Hematopoietic multipotent progenitor cell treated with erythropoietin and hydrocortisone succinate and interleukin-3 and kit ligand, for 17 days (in vitro differentiated cells): ENCODE measurements at regions not wholly inside any gene's neighbourhood (a gene's known extent, or its start where the extent isn't known, plus 50 kb on each side); places are given as distances from the start of the nearest gene placed in this dataset.

Source experiments
- DNase-seq: peaks from one replicate; pipeline ENCODE4 v3.0.0-alpha.2; 2015; ENCODE audit warnings: low spot score

DNA sequence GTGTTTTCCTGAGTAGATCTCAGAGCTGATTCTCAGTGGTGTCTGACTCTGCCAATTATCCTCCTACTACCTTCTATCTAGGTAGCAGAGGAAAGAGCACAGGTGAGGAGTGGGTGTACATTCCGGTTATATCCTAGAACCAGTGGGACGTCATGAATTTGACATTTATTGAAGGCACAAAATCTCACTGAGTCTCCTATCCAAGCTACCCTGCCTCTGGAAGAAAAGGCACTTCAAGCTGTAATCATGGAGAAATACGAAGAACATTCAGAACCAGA lies 952.2 kb downstream of the TUSC7 start:
- DNase-seq: no peak

DNA sequence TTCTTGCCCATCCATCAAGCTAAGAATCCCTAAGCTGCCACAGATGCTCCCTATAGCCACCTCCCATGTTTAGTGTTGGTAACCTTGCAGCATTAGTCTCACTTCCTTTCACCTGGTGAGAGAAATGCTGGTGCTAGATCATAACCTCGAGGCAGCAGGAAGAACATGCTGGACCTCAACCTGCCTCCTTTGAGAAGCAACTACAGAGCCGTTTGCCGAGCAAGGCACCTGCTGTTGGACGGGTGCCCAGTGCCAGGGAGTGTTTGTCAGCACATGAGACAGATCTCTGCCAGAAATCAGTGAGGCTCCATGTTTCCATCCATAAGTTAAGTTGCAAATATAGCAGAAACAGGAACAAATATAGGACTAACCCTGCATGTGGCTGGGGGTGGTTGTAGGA lies 955.7 kb downstream of the TUSC7 start:
- no peak for DNase-seq

DNA sequence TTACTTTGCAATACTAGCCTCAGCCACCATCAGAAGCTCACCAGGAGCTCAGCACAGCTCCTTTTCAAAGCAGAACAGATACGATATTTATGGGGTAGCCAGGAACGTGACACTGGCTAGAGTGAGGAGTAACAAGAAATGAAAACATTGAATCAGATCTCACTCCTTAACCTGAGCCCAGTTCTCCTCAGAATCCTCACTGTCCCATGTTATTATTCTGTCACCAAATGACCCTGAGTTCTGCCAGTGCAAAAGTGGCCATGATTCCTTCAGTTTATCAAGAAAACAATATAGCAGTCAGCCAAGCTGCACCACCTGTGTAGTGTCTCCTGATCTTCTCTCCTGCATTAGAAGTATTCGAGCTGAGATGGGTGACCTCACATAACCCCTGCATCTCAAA lies 956.7 kb downstream of the TUSC7 start:
- DNase-seq: no peak

GRCh38 chr3:117666812-117667211 lies 957.2 kb downstream of the TUSC7 start:
- DNase-seq: no peak

DNA sequence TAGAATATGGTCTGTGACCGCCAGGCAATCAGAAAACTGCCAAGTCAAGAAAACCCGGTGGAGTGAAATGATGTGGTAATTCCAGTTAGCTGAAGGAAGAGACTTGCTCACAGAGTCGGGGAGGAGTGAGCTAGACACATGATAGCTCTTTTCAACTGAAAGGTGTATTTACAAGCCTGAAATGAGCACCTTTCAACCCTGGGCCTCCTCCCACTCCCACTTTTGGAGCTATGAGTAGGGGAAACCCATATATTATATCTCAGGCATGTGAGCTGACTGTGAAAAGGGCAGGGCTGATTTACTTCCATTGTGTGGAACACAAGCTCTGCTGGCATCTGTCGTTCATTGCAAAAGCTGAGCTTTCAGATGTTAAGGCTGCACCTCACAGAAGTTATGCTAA lies 960.2 kb downstream of the TUSC7 start:
- DNase-seq: no peak

- no peak for DNase-seq
Measured at GRCh38 chr3:117671722-117672318, 962.2 kb downstream of the TUSC7 start.

- DNase-seq: no peak
Measured at GRCh38 chr3:117674321-117674720, 964.7 kb downstream of the TUSC7 start.

DNA sequence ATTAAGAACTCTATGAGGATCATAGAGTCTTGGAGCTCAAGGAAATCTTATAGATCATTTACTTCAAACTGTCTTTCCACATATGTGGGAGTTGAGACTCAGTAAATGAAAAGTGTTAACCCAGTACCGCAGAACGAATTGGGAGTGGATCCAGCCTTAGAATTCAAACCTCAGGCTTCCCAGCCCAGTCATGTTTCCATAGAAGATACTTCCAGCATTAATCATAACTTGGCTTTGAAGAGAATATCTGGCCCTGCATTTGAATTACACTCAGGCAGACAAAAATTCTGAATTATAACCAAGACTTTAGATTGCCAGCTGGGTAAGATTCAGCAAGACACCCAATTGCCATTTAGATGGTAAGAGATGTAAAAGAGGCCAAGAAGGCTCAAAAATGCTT lies 972.0 kb downstream of the TUSC7 start:
- no peak for DNase-seq

DNA sequence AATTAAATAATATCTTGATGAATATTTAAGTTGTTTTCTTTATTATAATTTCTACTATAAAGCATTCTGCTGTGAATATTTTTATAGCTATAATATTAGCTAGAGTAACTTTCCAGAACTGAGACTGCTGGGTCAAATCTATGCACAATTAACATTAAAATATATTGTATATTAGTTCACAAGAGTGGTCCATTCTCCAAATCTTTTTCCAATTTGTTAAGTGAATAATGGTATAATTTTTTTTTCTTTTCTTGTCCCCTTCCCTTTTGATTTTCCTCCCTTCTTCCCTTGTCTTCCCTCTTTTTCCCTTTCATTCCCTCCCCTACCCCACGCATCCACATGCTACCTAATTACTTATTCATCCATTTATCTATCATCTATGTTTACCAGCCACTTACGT lies 977.5 kb downstream of the TUSC7 start:
- DNase-seq: no peak

DNA sequence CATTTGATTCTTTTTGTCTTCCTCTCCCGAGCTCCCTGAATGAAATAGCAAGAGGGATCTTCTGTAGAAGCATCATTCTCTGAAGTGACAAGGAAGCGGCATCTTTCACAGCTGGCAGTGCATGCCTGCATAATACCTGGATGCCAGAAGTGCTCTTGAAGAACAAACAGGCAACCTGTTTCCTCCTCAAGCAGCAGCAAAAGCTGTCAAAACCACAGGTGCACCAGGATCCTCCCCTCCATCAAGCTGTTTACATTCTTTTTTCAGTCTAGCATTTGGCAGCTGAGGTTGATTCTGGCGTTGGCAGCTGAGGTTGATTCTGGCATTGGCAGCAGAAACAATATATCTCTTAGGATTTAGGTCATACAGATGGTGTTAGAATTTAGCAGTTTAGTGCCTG lies 979.0 kb downstream of the TUSC7 start:
- no peak for DNase-seq

- no peak for DNase-seq
Measured at GRCh38 chr3:117691526-117691925, 981.9 kb downstream of the TUSC7 start.

DNA sequence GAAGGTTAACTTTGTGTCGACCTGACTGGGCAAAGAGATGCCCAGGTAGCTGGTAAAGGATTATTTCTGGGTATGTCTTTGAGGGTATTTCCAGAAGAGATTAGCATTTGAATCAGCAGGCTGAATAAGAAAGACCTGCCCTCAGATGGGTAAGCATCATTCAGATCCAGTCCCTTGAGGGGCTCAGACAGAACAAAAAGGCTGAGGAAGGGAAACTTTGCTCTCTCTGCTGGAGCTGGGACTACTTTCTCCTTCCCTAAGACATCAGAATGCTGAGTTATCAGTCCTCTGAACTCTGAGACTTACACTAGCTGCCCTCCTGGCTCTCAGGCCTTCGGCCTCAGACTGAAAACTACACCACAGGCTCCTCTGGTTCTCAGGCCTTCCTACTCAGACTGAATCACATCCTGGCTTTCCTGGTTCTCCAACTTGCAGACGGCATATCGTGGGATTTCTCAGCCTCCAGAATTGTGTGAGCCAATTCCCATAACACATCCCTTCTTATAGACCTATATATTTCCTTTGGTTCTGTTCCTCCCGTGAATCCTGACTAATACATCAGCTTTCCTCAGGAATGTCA lies 982.9 kb downstream of the TUSC7 start:
- no peak for DNase-seq

DNA sequence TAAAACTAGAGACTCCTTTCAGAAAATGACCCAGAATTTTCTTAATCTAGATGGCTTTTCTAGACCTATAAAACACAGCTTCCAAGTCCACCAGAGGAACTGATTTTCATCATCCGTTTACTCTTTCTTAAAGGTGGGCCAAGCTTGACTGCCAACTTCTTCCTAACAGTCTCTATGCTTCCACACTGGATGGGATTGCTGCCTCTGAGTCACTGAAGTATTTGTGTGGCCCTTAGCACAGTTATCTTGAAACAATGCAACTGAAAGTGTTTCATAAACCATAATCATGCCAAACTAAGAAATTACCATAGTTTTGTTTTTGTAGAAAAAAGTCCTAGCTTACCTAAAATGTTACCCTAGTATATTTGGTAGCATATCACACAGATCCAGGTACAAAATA lies 985.7 kb downstream of the TUSC7 start:
- no peak for DNase-seq

DNA sequence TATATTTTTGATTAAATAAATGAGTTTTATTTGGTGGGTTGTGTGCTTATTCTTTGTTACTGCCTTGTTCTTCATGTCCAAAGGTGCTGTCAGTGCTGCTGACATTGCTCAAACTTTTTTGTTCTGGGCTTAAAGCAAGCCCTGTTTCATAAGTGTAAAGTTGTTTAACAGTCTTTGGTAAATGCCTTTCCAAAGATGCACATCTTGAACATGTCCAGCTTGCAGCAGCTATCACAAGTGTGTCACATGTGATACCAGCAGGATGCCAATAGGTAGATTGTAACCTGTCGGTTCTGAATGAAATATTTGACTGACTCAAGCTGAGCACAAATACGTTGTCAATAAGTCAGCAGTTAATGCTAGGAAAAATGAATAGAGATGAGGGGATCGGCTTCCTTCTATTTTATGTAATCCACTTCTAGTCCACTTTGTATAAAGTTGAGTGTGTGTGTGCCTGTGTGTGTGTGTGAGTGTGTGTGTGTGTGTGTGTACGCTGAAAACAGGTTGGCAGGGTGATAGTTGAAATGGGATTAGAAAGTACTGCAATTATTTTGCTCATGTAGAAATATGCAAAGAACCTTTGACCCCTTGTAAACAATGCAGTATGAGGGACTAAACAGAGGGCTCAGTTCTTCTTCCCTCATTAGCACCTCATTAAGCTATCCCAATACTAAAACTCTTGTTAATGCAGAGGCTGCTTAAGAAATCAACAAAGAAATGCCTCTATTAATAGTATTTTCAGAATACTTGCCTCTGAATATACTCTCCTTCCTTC lies 986.5 kb downstream of the TUSC7 start:
- no peak for DNase-seq

DNA sequence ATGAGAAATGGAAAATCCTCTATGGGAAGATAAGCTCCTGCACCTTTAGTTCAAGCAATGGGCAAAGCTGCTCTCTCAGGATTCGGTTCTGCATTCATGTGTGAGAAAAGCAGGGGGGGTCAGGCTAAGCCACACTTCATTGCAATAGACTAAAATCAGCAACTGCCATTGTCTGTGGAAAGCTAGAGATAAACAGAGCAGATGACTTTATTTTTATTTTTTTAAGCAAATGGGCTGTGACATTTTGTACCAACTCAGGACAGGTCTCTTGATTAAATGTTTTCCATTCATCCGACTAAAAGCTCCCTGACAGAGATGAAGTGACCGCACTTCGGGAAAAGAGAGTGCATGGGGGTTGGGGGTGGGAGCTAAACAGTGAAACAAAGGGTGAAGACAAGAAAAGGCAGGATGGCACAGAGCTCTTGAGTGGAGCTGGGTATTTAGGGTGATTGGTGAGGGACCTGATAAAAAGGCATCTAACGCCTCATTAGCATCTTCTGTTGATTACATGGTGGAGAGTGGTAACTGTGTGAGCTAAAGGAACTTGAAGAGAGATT lies 987.4 kb downstream of the TUSC7 start:
- DNase-seq: no peak

- DNase-seq: no peak
Measured at GRCh38 chr3:117699058-117699457, 989.5 kb downstream of the TUSC7 start.

GRCh38 chr3:117700573-117701360 lies 991.2 kb downstream of the TUSC7 start:
- no peak for DNase-seq

GRCh38 chr3:117705011-117705410 lies 995.4 kb downstream of the TUSC7 start:
- no peak for DNase-seq

- no peak for DNase-seq
Measured at GRCh38 chr3:117706037-117706436, 996.5 kb downstream of the TUSC7 start.

GRCh38 chr3:117706756-117707155 lies 997.2 kb downstream of the TUSC7 start:
- no peak for DNase-seq

DNA sequence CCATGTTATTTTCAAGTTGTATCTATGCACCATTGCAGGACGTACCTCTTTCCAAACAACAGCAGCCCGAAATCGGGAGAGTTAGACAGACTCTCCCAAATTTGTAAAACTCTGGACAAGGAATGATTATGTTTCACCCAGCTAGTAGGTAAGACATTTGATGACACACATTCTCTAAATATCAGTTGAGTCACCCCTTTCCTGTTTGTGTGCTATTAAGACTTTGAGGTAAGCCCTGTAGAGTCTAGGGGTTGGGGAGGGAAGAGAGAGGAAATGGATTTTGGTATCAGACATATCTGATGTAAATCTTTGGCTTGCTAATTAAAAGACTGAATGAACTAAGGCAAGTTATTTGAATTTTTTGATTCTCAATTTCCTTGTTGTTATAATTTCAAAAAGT lies 999.0 kb downstream of the TUSC7 start:
- no peak for DNase-seq

GRCh38 chr3:117709108-117709507 lies 999.5 kb downstream of the TUSC7 start:
- DNase-seq: no peak

- DNase-seq: no peak
Measured at GRCh38 chr3:117710501-117710900, 1000.9 kb downstream of the TUSC7 start.
